SK-N-SH (cell line): ENCODE measurements at regions not wholly inside any gene's neighbourhood (a gene's known extent, or its start where the extent isn't known, plus 50 kb on each side); places are given as distances from the start of the nearest gene placed in this dataset.

Source experiments
- CTCF ChIA-PET: fragments of 300-600, 350-600 bp; formaldehyde crosslinking; extraction: SDS; loops from one replicate; lab custom pipeline; 2021; lab: Yijun Ruan, JAX
- POLR2A ChIA-PET: fragments of 350-600 bp; sonication (Branson Sonifier 250); formaldehyde crosslinking; extraction: SDS; loops from one replicate; lab custom pipeline; 2020; ENCODE audit warnings: antibody characterized with exemption, inconsistent platforms; lab: Yijun Ruan, JAX
- DNase-seq: peaks from one replicate; pipeline ENCODE4 v3.0.0; 2012
- H2AFZ ChIP-seq: fragments of 200-600 bp; sonication (generic); 2 replicates; pipeline ENCODE4 v1.8.1; 2016; ENCODE audit warnings: antibody characterized with exemption, mild to moderate bottlenecking, low read depth
- H3F3A ChIP-seq: fragments of 200-600 bp; sonication (generic); replicated peaks from 2 replicates; pipeline ENCODE3; 2016; ENCODE audit warnings: antibody characterized with exemption, mild to moderate bottlenecking; ENCODE audit not compliant: insufficient read depth
- H3K27ac ChIP-seq, 2 experiments: fragments of 200-500 bp in 1 of 2; fragments of 200-600 bp in 1 of 2; sonication (Bioruptor generic) in 1 of 2; sonication (generic), shearing (Covaris generic) in 1 of 2; 2 replicates each; pipeline versions ENCODE4 v1.5.1 to v1.6.1; 2014 to 2016; ENCODE audit warnings: low read depth in 2 of 2, inconsistent platforms in 1 of 2, low read length in 1 of 2, mild to moderate bottlenecking in 1 of 2, mixed read lengths in 1 of 2
- H3K27me3 ChIP-seq: fragments of 200-600 bp; sonication (generic), shearing (Covaris generic); 2 replicates; pipeline ENCODE4 v1.6.1; 2016; ENCODE audit warnings: mixed run types; ENCODE audit not compliant: insufficient read depth
- H3K36me3 ChIP-seq, 2 experiments: fragments of 200-500 bp in 1 of 2; fragments of 200-600 bp in 1 of 2; sonication (Bioruptor generic) in 1 of 2; sonication (generic) in 1 of 2; replicated peaks in 1 of 2; 2 replicates each; pipeline versions ENCODE3 to v1.5.1; 2014 to 2016; ENCODE audit warnings: low read length in 1 of 2, mild to moderate bottlenecking in 1 of 2; ENCODE audit not compliant: insufficient read depth in 2 of 2, control insufficient read depth in 1 of 2
- H3K4me1 ChIP-seq, 2 experiments: fragments of 200-500 bp in 1 of 2; fragments of 200-600 bp in 1 of 2; sonication (Bioruptor generic) in 1 of 2; sonication (generic), shearing (Covaris generic) in 1 of 2; 2 replicates each; pipeline versions ENCODE4 v1.5.1 to v1.6.1; 2014 to 2016; ENCODE audit warnings: low read depth in 1 of 2, low read length in 1 of 2, mixed run types in 1 of 2; ENCODE audit not compliant: insufficient read depth in 2 of 2, control insufficient read depth in 1 of 2
- H3K4me2 ChIP-seq: fragments of 200-600 bp; sonication (generic), shearing (Covaris generic); 2 replicates; pipeline ENCODE4 v1.6.1; 2017; ENCODE audit warnings: mixed run types
- H3K4me3 ChIP-seq, 2 experiments: fragments of 200-500 bp in 1 of 2; fragments of 200-600 bp in 1 of 2; sonication (Bioruptor generic) in 1 of 2; sonication (generic), shearing (Covaris generic) in 1 of 2; 2 replicates each; pipeline versions ENCODE4 v1.5.1 to v1.8.1; 2014 to 2016; ENCODE audit warnings: low read depth in 2 of 2, inconsistent platforms in 1 of 2, low read length in 1 of 2, mild to moderate bottlenecking in 1 of 2, mixed read lengths in 1 of 2, moderate library complexity in 1 of 2
- H3K79me2 ChIP-seq: fragments of 200-600 bp; sonication (generic); 2 replicates; pipeline ENCODE4 v1.8.1; 2017; ENCODE audit warnings: mild to moderate bottlenecking; ENCODE audit not compliant: insufficient read depth
- H3K9ac ChIP-seq: fragments of 200-600 bp; sonication (generic); 2 replicates; pipeline ENCODE4 v1.6.1; 2017; ENCODE audit warnings: mixed run types
- H3K9me2 ChIP-seq: fragments of 200-600 bp; sonication (generic); 2 replicates; pipeline ENCODE4 v1.6.1; 2017; ENCODE audit warnings: mixed run types
- H3K9me3 ChIP-seq: fragments of 200-600 bp; sonication (generic); 2 replicates; pipeline ENCODE4 v1.6.1; 2017; ENCODE audit warnings: mixed run types, mild to moderate bottlenecking, moderate library complexity
- H4K20me1 ChIP-seq: fragments of 200-600 bp; sonication (generic); 2 replicates; pipeline ENCODE4 v1.6.1; 2017; ENCODE audit warnings: mild to moderate bottlenecking, mixed run types; ENCODE audit not compliant: insufficient read depth
- CHD2 ChIP-seq: fragments of 150-350 bp; IDR thresholded peaks from 2 replicates; pipeline ENCODE4 v1.6.1; 2018; ENCODE audit warnings: low read length; ENCODE audit not compliant: partially characterized antibody
- ELF1 ChIP-seq: IDR thresholded peaks from 2 replicates; pipeline ENCODE4 v1.4.0; 2012
- EP300 ChIP-seq, 2 experiments: IDR thresholded peaks; 2 replicates each; pipeline versions ENCODE4 v1.4.0 to v1.6.1; 2012; ENCODE audit warnings: borderline replicate concordance in 1 of 2, low read depth in 1 of 2, low read length in 1 of 2
- EZH2phosphoT487 ChIP-seq: fragments of 200-600 bp; sonication (generic); IDR thresholded peaks from 2 replicates; pipeline ENCODE4 v1.6.1; 2017; ENCODE audit warnings: low read depth, mixed run types, mild to moderate bottlenecking, antibody characterized with exemption, moderate library complexity, borderline replicate concordance
- FOSL2 ChIP-seq: IDR thresholded peaks from 2 replicates; pipeline ENCODE4 v1.4.0; 2012; ENCODE audit warnings: low read depth, mild to moderate bottlenecking, moderate library complexity, borderline replicate concordance
- FOXJ3 ChIP-seq: sonication (generic); formaldehyde crosslinking; IDR thresholded peaks from 2 replicates; pipeline ENCODE4 v1.5.1; 2020; ENCODE audit warnings: mild to moderate bottlenecking, missing genetic modification reagents
- FOXM1 ChIP-seq: IDR thresholded peaks from 2 replicates; pipeline ENCODE4 v1.4.0; 2012; ENCODE audit warnings: low read depth, mild to moderate bottlenecking
- GABPA ChIP-seq: IDR thresholded peaks from 2 replicates; pipeline ENCODE4 v1.4.0; 2012; ENCODE audit warnings: low read depth, mild to moderate bottlenecking
- GATA2 ChIP-seq: sonication (generic); formaldehyde crosslinking; IDR thresholded peaks from 2 replicates; pipeline ENCODE4 v1.5.0; 2020; ENCODE audit warnings: mild to moderate bottlenecking, missing genetic modification reagents
- JUND ChIP-seq: IDR thresholded peaks from 2 replicates; pipeline ENCODE4 v1.4.0; 2012
- MXI1 ChIP-seq: IDR thresholded peaks from 2 replicates; pipeline ENCODE4 v1.6.1; 2012; ENCODE audit warnings: mild to moderate bottlenecking, low read depth, low read length, improper control_type of control experiment
- RFX5 ChIP-seq: IDR thresholded peaks from 2 replicates; pipeline ENCODE4 v1.6.1; 2012; ENCODE audit warnings: mild to moderate bottlenecking, improper control_type of control experiment, low read length
- RXRA ChIP-seq: IDR thresholded peaks from 2 replicates; pipeline ENCODE4 v1.4.0; 2012; ENCODE audit warnings: low read depth, mild to moderate bottlenecking, borderline replicate concordance
- SIN3A ChIP-seq: IDR thresholded peaks from 2 replicates; pipeline ENCODE4 v1.6.1; 2012; ENCODE audit warnings: low read depth, mild to moderate bottlenecking, low read length, moderate library complexity, borderline replicate concordance
- SMC3 ChIP-seq: IDR thresholded peaks from 2 replicates; pipeline ENCODE4 v1.6.1; 2012; ENCODE audit warnings: low read depth, low read length, improper control_type of control experiment
- TAF1 ChIP-seq: IDR thresholded peaks from 2 replicates; pipeline ENCODE4 v1.6.1; 2012; ENCODE audit warnings: low read depth, mild to moderate bottlenecking, low read length, moderate library complexity, borderline replicate concordance
- TCF12 ChIP-seq: IDR thresholded peaks from 2 replicates; pipeline ENCODE4 v1.4.0; 2012
- TEAD4 ChIP-seq: IDR thresholded peaks from 2 replicates; pipeline ENCODE4 v1.4.0; 2012; ENCODE audit warnings: mild to moderate bottlenecking, borderline replicate concordance; ENCODE audit not compliant: insufficient read depth
- ZBTB33 ChIP-seq: IDR thresholded peaks from 2 replicates; pipeline ENCODE4 v1.4.0; 2012; ENCODE audit warnings: low read depth, borderline replicate concordance
- WGBS: methylation state at CpG from one replicate; pipeline ENCODE4 v1.1.6; 2017; ENCODE audit warnings: low lambda C conversion rate; 5-methylcytosine and 5-hydroxymethylcytosine counted together
- TF ChIP-seq, protein P1 (sequence below): IDR thresholded peaks from 2 replicates; pipeline ENCODE4; 2012
- TF ChIP-seq, protein P2 (sequence below): IDR thresholded peaks from 2 replicates; pipeline ENCODE4 v1.6.1; 2012; ENCODE audit warnings: mild to moderate bottlenecking, low read depth, low read length, moderate library complexity

DNA sequence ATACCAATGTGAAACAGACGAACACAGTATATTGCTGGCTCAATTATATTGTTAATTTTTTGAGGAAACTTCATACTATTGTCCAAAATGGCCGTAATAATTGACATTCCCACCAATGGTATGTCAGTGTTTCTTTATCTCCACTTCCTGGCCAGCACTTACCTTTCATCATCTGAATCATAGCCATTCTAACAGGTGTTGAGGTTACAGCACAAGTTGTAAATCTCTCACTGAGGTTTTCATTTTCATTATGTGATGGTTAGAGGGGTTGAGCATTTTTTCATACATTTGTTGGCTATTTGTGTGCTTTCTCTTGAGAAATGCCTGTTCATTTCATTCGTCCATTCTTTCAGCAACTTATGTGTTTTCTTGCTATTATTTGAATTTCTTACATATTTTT lies 824.0 kb downstream of the UQCRFS1 start:
- CTCF ChIA-PET, result no interaction called here
- Histone ChIP-seq H4K20me1 (no peaks in the 10 kb centered on the region), H3K4me1 (no peaks in the 10 kb centered on the region), H3K27me3 (no peaks in the 10 kb centered on the region), H3K4me2 (no peak overlapping the region), H3K9me3 (no peaks in the 10 kb centered on the region), H3K36me3 (no peaks in the 10 kb centered on the region), H3F3A (no peaks in the 10 kb centered on the region), H2AFZ (no peak overlapping the region), H3K79me2 (no peaks in the 10 kb centered on the region), H3K27ac (no peak overlapping the region), H3K4me3 (no peak overlapping the region), H3K9me2 (no peaks in the 10 kb centered on the region), H3K9ac (no peak overlapping the region)
- TF ChIP-seq JUND (no peak), ELF1 (no peak), FOSL2 (no peak), RXRA (no peak), GATA2 (CRISPR knock-in tag) (no peak), EP300 (IDR thresholded peaks at IDR 0.05; ENCODE audit: borderline replicate concordance in 1 of 2, low read depth in 1 of 2, low read length in 1 of 2) (no peak), TAF1 (no peak), GABPA (no peak)
- 0% methylated on average over 3 of the region's 3 CpGs for WGBS
- DNase-seq, result no peak
- POLR2A ChIA-PET, result no interaction called here

DNA sequence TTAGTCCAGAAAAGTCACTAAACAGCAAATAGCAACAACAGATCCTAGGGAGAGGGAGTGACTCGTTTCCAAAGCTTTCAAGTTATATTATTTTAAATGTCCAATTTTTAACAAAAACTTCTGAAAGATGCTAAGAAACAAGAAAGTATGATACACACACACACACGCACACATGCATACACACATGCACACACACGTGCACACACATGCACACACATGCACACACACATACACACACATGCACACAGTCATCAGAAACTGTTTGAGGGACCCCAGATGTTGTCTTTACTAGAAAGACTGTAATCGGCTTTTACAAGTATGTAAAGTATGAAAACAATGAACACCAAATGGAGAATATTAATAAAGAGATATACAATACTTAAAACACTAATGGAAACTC lies 825.4 kb downstream of the UQCRFS1 start:
- no peak overlapping the region for H3K4me3 ChIP-seq
- TF ChIP-seq FOSL2, result no peak
- no peak for TF ChIP-seq EP300 (IDR thresholded peaks at IDR 0.05; ENCODE audit: borderline replicate concordance in 1 of 2, low read depth in 1 of 2, low read length in 1 of 2)
- TF ChIP-seq, protein P1, sequence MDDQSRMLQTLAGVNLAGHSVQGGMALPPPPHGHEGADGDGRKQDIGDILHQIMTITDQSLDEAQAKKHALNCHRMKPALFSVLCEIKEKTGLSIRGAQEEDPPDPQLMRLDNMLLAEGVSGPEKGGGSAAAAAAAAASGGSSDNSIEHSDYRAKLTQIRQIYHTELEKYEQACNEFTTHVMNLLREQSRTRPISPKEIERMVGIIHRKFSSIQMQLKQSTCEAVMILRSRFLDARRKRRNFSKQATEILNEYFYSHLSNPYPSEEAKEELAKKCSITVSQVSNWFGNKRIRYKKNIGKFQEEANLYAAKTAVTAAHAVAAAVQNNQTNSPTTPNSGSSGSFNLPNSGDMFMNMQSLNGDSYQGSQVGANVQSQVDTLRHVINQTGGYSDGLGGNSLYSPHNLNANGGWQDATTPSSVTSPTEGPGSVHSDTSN, result no peak
- no peak for TF ChIP-seq ZBTB33
- no peak for TF ChIP-seq SIN3A
- TF ChIP-seq, protein P2, sequence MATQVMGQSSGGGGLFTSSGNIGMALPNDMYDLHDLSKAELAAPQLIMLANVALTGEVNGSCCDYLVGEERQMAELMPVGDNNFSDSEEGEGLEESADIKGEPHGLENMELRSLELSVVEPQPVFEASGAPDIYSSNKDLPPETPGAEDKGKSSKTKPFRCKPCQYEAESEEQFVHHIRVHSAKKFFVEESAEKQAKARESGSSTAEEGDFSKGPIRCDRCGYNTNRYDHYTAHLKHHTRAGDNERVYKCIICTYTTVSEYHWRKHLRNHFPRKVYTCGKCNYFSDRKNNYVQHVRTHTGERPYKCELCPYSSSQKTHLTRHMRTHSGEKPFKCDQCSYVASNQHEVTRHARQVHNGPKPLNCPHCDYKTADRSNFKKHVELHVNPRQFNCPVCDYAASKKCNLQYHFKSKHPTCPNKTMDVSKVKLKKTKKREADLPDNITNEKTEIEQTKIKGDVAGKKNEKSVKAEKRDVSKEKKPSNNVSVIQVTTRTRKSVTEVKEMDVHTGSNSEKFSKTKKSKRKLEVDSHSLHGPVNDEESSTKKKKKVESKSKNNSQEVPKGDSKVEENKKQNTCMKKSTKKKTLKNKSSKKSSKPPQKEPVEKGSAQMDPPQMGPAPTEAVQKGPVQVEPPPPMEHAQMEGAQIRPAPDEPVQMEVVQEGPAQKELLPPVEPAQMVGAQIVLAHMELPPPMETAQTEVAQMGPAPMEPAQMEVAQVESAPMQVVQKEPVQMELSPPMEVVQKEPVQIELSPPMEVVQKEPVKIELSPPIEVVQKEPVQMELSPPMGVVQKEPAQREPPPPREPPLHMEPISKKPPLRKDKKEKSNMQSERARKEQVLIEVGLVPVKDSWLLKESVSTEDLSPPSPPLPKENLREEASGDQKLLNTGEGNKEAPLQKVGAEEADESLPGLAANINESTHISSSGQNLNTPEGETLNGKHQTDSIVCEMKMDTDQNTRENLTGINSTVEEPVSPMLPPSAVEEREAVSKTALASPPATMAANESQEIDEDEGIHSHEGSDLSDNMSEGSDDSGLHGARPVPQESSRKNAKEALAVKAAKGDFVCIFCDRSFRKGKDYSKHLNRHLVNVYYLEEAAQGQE, result no peak
- TF ChIP-seq CHD2, result no peak
- no peak for TF ChIP-seq FOXJ3 (CRISPR knock-in tag)
- no peak for TF ChIP-seq GATA2 (CRISPR knock-in tag)
- TF ChIP-seq SMC3, result no peak
- no peak for TF ChIP-seq TEAD4
- no peak for TF ChIP-seq RXRA
- TF ChIP-seq TAF1, result no peak
- no peak for TF ChIP-seq MXI1
- TF ChIP-seq EZH2phosphoT487, result no peak
- TF ChIP-seq TCF12, result no peak
- no peak for TF ChIP-seq FOXM1
- TF ChIP-seq RFX5, result no peak
- H3K27ac ChIP-seq, result no peak overlapping the region
- no peak overlapping the region for H3K9ac ChIP-seq
- no peaks in the 10 kb centered on the region for H3K79me2 ChIP-seq
- H3F3A ChIP-seq, result no peaks in the 10 kb centered on the region
- no peaks in the 10 kb centered on the region for H3K4me1 ChIP-seq
- no peaks in the 10 kb centered on the region for H3K9me3 ChIP-seq
- no peaks in the 10 kb centered on the region for H3K9me2 ChIP-seq
- no peaks in the 10 kb centered on the region for H3K27me3 ChIP-seq
- POLR2A ChIA-PET, result no interaction called here
- H3K36me3 ChIP-seq, result no peaks in the 10 kb centered on the region
- no peak overlapping the region for H3K4me2 ChIP-seq
- DNase-seq, result no peak
- H2AFZ ChIP-seq, result no peak overlapping the region
- WGBS, result under 1% methylated on average over 4 of the region's 4 CpGs
- H4K20me1 ChIP-seq, result no peaks in the 10 kb centered on the region
- CTCF ChIA-PET, result no interaction called here
